HG03342 (cell line): ENCODE measurements at regions not wholly inside any gene's neighbourhood (a gene's known extent, or its start where the extent isn't known, plus 50 kb on each side); places are given as distances from the start of the nearest gene placed in this dataset.
"Not testable (repeated sequence)": the region's sequence is repeated elsewhere in the genome, so short reads cannot be mapped to it uniquely, and the experiment has no call there.

Experiments
- ATAC-seq: cut with Tn5 transposase; IDR thresholded peaks from one replicate; pipeline ENCODE4 v1.9.1; 2021; ENCODE audit warnings: mild to moderate bottlenecking, moderate library complexity; ENCODE audit not compliant: unreplicated experiment

- ATAC-seq, result no peak
Observed at GRCh38 chr6:21708320-21708580, 114.7 kb downstream of the SOX4 start.

DNA sequence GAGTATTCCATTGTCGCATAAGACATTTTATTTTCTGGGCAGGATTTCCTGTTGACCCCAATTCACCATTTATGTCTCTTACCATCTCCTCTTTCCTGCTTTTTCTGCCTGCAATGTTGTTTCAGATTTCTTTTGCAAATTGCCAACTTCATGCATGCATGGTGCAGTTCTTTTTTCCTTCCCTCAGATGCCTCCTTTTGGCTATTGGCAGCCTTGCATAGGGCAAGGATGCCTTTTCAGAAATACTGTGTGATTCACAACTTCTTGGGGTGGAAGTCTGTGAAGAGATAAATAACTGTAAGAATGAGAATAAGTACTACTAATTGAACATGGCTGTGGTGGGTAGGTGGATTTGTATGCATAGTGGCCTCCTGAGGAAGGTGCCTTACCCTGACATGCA is 116.7 kb downstream of the SOX4 start:
- ATAC-seq, result no peak

- no peak for ATAC-seq
Observed at GRCh38 chr6:21710908-21711627, 117.5 kb downstream of the SOX4 start.

DNA sequence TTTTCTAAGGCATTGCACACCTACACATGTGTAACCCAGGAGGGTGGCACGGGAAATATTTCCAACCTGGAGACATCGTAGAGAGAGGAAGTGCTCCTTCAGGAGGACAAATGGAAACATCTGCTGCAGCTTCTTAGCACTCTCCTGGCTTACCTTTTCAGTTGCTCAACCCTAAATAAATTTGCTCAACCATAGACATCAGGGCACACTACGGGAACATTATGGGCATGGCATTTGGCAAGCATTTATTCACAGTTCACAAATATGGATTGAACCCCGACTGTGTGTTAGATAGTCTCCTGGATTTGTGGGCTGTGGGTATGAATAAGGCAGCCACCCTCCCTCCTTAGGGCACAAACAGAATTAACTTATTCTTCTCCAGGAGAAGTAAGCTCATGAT is 118.7 kb downstream of the SOX4 start:
- ATAC-seq, result no peak

DNA sequence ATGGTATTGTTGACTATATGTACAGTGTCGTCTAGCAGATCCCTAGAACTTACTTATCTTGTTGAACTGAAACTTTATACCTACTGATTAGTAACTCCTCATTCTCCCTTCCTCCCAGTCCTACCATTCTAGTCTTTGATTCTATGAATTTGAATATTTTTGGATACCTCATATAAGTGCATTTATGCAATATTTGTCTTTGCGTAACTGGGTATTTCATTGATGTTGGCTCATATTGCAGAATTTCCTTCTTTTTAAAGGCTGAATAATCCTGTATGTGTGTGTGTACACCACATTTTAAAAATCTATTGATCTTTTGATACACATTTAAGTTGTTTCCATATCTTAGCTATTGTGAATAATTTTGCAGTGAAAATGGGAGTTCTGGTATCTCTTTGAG is 119.9 kb downstream of the SOX4 start:
- no peak for ATAC-seq

- no peak for ATAC-seq
Observed at GRCh38 chr6:21715180-21715579, 121.6 kb downstream of the SOX4 start.

- no peak for ATAC-seq
Observed at GRCh38 chr6:21722510-21722909, 129.0 kb downstream of the SOX4 start.

- no peak for ATAC-seq
Observed at GRCh38 chr6:21726676-21727075, 133.1 kb downstream of the SOX4 start.

GRCh38 chr6:21728141-21728540 is 134.6 kb downstream of the SOX4 start:
- ATAC-seq, result no peak

GRCh38 chr6:21729431-21729830 is 135.9 kb downstream of the SOX4 start:
- ATAC-seq, result no peak

GRCh38 chr6:21730533-21730932 is 137.0 kb downstream of the SOX4 start:
- no peak for ATAC-seq

DNA sequence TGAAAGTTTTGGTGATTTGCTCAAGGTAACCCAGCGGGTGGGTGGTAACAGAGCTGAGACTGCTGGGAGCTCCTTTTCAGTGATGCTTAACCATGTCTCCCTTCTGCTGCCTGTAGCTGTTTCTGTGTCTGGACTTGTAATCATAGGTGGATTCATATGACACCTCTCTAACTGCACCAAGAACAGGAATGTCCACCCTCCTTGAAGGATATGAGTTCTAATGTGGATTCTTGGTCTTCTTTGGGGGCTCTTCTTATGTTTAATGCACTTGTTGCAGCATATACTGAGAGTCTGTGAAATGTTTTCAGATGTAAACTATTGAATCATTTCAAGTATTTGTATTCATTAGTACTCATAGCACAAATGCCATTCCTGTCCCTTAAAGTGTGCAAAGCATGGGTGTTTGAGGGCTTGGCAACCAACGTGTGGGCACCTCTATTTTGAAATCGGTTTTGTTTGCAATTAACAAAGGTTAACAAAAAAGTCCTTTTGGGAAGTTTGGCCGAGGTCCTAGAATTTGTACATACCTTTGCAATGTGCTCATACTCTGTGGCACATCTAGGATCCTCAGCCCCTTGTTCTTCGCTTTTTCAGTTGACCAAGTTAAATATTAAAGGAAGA is 138.0 kb downstream of the SOX4 start:
- ATAC-seq, result no peak

DNA sequence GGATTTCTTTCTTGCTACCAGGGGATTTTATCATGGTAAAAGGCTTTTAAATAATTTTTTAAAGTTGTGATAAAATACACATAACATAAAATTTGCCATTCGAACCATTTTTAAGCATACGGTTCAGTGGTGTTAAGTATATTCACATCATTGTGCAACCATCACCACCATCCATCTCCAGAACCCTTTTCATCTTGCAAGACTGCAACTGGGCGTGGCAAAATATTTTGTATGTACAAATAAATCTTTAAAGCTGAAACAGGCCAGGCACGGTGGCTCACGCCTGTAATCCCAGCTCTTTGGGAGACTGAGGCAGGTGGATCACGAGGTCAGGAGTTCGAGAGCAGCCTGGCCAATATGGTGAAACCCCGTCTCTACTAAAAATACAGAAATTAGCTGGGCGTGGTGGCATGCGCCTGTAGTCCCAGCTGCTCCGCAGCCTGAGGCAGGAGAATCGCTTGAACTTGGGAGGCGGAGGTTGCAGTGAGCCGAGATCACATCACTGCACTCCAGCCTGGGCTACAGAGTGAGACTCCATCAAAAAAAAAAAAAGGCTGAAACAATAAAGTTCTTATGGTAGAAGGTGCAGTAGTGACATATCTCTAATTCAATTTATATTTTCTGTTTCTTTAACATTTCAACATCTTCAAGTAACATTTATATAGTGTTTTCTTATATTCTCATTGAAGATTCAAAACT is 138.6 kb downstream of the SOX4 start:
- ATAC-seq, result not testable (repeated sequence)

- no peak for ATAC-seq
Observed at GRCh38 chr6:21732731-21733130, 139.2 kb downstream of the SOX4 start.

- ATAC-seq, result no peak
Observed at GRCh38 chr6:21733311-21733710, 139.8 kb downstream of the SOX4 start.

GRCh38 chr6:21734204-21734603 is 140.7 kb downstream of the SOX4 start:
- no peak for ATAC-seq

GRCh38 chr6:21738180-21739094 is 144.9 kb downstream of the SOX4 start:
- ATAC-seq, result no peak

GRCh38 chr6:21739241-21739640 is 145.7 kb downstream of the SOX4 start:
- ATAC-seq, result no peak

DNA sequence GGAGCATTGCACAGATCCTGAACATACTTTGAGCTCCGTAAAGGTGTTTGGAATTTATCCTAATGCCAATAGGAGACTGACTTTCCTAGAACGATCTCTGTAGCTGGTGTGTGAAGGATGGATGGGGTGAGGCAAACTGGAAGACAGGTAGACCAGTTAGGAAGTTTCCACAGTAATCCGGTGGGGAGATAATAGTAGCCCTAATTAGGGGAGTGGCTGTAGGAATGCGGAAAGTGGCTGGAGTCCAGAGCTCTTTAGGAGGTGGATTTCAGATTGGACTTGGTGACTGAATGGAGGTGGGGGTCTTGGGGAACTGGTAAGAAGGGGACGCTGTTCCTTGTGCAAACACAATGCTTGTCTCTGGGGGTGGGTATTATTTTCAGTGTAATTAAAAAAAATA is 146.3 kb downstream of the SOX4 start:
- no peak for ATAC-seq

DNA sequence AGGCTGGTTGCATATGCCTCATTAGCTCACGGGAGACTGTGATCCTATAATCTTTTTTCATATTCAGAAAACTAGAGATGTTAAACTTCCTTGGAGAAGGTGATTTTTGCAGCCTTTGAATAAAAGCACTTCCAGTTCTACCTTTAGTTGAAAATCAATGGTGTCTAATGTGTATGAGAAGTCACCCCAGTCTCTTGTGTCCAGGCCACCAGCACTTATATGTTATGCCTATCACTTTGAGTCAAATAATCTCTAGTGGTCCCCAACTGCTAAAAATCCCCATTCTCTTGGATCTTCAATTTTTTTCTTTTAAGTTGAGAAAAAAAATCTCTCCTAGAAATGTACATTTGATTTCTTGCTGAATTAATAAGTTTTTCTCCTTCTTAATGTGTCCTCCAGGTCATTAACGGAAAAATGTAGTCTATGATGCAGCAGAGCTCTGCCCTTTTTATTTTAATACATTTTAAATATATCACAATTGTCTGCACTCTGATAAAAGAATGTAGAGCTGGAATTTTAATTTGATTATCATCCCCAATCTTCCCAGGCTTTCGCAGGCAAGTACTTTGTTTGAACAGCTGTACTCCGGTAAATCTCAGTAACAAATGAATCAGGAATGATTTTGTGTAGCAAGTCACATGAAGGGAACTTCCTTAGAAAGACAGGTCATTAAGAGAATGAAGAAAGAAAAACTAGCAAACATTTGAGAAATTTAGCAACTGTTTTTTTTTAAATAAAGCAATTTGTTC is 147.0 kb downstream of the SOX4 start:
- no peak for ATAC-seq
